ENCODE measurements at regions not wholly inside any gene's neighbourhood (a gene's known extent, or its start where the extent isn't known, plus 50 kb on each side); places are given as distances from the start of the nearest gene placed in this dataset.

GRCh38 chr3:18557216-18557615, 132.1 kb upstream of the SATB1 start:
- TF ChIP-seq POLR2A (IDR thresholded peaks at IDR 0.05) (no peak), CTCF (IDR thresholded peaks at IDR 0.05) (no peak), EP300 (IDR thresholded peaks at IDR 0.05) (no peak)

Measured in sigmoid colon (tissue), 4 donors.